GM23338 (cell line): ENCODE measurements at regions not wholly inside any gene's neighbourhood (a gene's known extent, or its start where the extent isn't known, plus 50 kb on each side); places are given as distances from the start of the nearest gene placed in this dataset.

Experiments
- ATAC-seq: fragments of 200-7000 bp; cut with Tn5 transposase; 3 replicates; pipeline ENCODE4 v1.9.1; 2020
- DNase-seq: peaks from one replicate; pipeline ENCODE4 v3.0.0-alpha.2; 2015; ENCODE audit warnings: low spot score
- H2AFZ ChIP-seq: fragments of 200-600 bp; sonication (generic); 2 replicates; pipeline ENCODE4 v1.8.0; 2016; ENCODE audit warnings: antibody characterized with exemption, mild to moderate bottlenecking, moderate library complexity
- H3F3A ChIP-seq: fragments of 200-600 bp; sonication (generic); replicated peaks from 2 replicates; pipeline ENCODE4 v1.8.0; 2017; ENCODE audit warnings: antibody characterized with exemption, mixed run types, low read depth
- H3K27ac ChIP-seq: fragments of 200-600 bp; sonication (generic); 2 replicates; pipeline ENCODE4 v1.6.1; 2016; ENCODE audit warnings: low read depth
- H3K27me3 ChIP-seq: fragments of 200-600 bp; sonication (generic); 2 replicates; pipeline ENCODE4 v1.8.0; 2016; ENCODE audit warnings: mild to moderate bottlenecking, mixed run types, moderate library complexity; ENCODE audit not compliant: insufficient read depth
- H3K36me3 ChIP-seq: fragments of 200-600 bp; sonication (generic); 2 replicates; pipeline ENCODE4 v1.8.0; 2016; ENCODE audit warnings: mild to moderate bottlenecking; ENCODE audit not compliant: insufficient read depth
- H3K4me1 ChIP-seq: fragments of 200-600 bp; sonication (generic); 2 replicates; pipeline ENCODE4 v1.8.0; 2016; ENCODE audit warnings: mild to moderate bottlenecking, moderate library complexity; ENCODE audit not compliant: insufficient read depth
- H3K4me2 ChIP-seq: fragments of 200-600 bp; sonication (generic); 2 replicates; pipeline ENCODE4 v1.7.1; 2017; ENCODE audit warnings: mixed run types
- H3K4me3 ChIP-seq: fragments of 200-600 bp; sonication (generic); 2 replicates; pipeline ENCODE4 v1.6.1; 2016; ENCODE audit warnings: mixed run types
- H3K79me2 ChIP-seq: fragments of 200-600 bp; sonication (generic); replicated peaks from 2 replicates; pipeline ENCODE4 v1.8.0; 2017; ENCODE audit warnings: mild to moderate bottlenecking; ENCODE audit not compliant: insufficient read depth
- H3K9me2 ChIP-seq: fragments of 200-600 bp; sonication (generic); 2 replicates; pipeline ENCODE4 v1.8.0; 2017; ENCODE audit not compliant: insufficient read depth
- H4K20me1 ChIP-seq: fragments of 200-600 bp; sonication (generic); replicated peaks from 2 replicates; pipeline ENCODE4 v1.8.0; 2017; ENCODE audit warnings: mild to moderate bottlenecking; ENCODE audit not compliant: insufficient read depth
- H3K27ac Mint-ChIP-seq: 2 replicates; pipeline ENCODE4 v1.8.0; 2020; ENCODE audit warnings: inconsistent platforms, mild to moderate bottlenecking, moderate library complexity, mixed read lengths
- H3K27me3 Mint-ChIP-seq: 3 replicates; pipeline ENCODE4 v1.8.0; 2022; ENCODE audit warnings: low read depth, mild to moderate bottlenecking, moderate library complexity, mixed read lengths, inconsistent platforms; ENCODE audit not compliant: insufficient read depth, poor library complexity
- H3K36me3 Mint-ChIP-seq: 3 replicates; pipeline ENCODE4 v1.8.0; 2021; ENCODE audit warnings: low read depth, mild to moderate bottlenecking, inconsistent platforms, moderate library complexity, mixed read lengths
- H3K4me1 Mint-ChIP-seq: 3 replicates; pipeline ENCODE4 v1.8.0; 2020; ENCODE audit warnings: mild to moderate bottlenecking, inconsistent platforms, mixed read lengths
- H3K4me3 Mint-ChIP-seq: 3 replicates; pipeline ENCODE4 v1.8.0; 2021; ENCODE audit warnings: moderate library complexity, mild to moderate bottlenecking, inconsistent platforms, mixed read lengths
- H3K9me3 Mint-ChIP-seq: 3 replicates; pipeline ENCODE4 v1.8.0; 2020; ENCODE audit warnings: moderate library complexity, mild to moderate bottlenecking, inconsistent platforms, mixed read lengths
- CREB1 ChIP-seq: fragments of 250-450 bp; sonication (Bioruptor Pico); IDR thresholded peaks from 2 replicates; pipeline ENCODE4 v1.5.0; 2020; ENCODE audit warnings: low read depth, mild to moderate bottlenecking, moderate library complexity
- EZH2 ChIP-seq: fragments of 200-600 bp; sonication (generic); IDR thresholded peaks from one replicate; pipeline ENCODE4 v1.8.0; 2017; ENCODE audit warnings: antibody characterized with exemption, mild to moderate bottlenecking, low read depth; ENCODE audit not compliant: unreplicated experiment
- JUNB ChIP-seq: IDR thresholded peaks from one replicate; pipeline ENCODE4 v1.6.1; 2016; ENCODE audit warnings: antibody characterized with exemption; ENCODE audit not compliant: unreplicated experiment
- NANOG ChIP-seq: IDR thresholded peaks from 2 replicates; pipeline ENCODE4 v1.6.1; 2016; ENCODE audit warnings: antibody characterized with exemption, borderline replicate concordance
- ZNF462 ChIP-seq: fragments of 250-450 bp; sonication (Bioruptor Pico); IDR thresholded peaks from 2 replicates; pipeline ENCODE4 v1.5.0; 2020; ENCODE audit warnings: mild to moderate bottlenecking, moderate library complexity

GRCh38 chr2:106624787-106625380, 137.7 kb downstream of the CD8B2 start (continued):
- TF ChIP-seq ZNF462 (CRISPR knock-in tag) (no peak), JUNB (no peak), EZH2 (no peak), CREB1 (CRISPR knock-in tag) (no peak)

GRCh38 chr2:106628377-106628776, 141.2 kb downstream of the CD8B2 start:
- Histone ChIP-seq H3F3A (no peaks in the 10 kb centered on the region), H2AFZ (no peak overlapping the region), H3K4me1 (no peaks in the 10 kb centered on the region), H3K4me2 (no peak overlapping the region), H4K20me1 (no peaks in the 10 kb centered on the region), H3K79me2 (no peaks in the 10 kb centered on the region), H3K36me3 (no peaks in the 10 kb centered on the region), H3K9me2 (no peaks in the 10 kb centered on the region), H3K27ac (no peak overlapping the region), H3K4me3 (no peak overlapping the region), H3K27me3 (no peaks in the 10 kb centered on the region)
- no peak for DNase-seq
- Mint-ChIP-seq H3K27ac (no peak overlapping the region), H3K36me3 (peaks cover 7% of the 10 kb centered on the region; the same call in 2 of the 3 replicates), H3K4me3 (no peak overlapping the region), H3K9me3 (peaks cover 25% of the 10 kb centered on the region), H3K27me3 (peaks cover 2% of the 10 kb centered on the region), H3K4me1 (no peaks in the 10 kb centered on the region)
- TF ChIP-seq ZNF462 (CRISPR knock-in tag) (no peak), NANOG (no peak), CREB1 (CRISPR knock-in tag) (no peak), JUNB (no peak)
- no peak for ATAC-seq
